Midbrain (tissue), 1 donor: ENCODE measurements at regions not wholly inside any gene's neighbourhood (a gene's known extent, or its start where the extent isn't known, plus 50 kb on each side); places are given as distances from the start of the nearest gene placed in this dataset.

Experiments
- DNase-seq: peaks from one replicate; lab custom pipeline; 2025; lab: John Stamatoyannopoulos, UW

DNA sequence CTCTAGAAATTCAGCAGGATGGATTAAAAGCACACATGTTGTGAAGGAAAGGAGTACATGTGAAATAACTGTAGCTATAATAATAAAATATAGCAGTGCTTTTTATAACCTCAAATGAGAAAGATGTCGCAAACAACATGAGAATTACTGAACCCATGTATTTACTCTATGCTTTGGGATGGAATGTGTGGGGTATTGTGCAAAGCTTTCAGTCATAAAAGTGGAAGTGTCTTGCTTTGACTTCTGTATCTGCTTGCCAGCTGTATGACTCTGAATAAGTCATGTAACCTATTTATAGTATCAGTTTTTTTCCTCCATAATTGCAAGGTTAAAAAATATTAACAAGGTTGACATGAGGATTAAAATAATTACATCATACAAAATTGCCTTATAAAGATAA, 519.3 kb upstream of the CADM2 start:
- DNase-seq, result no peak

DNA sequence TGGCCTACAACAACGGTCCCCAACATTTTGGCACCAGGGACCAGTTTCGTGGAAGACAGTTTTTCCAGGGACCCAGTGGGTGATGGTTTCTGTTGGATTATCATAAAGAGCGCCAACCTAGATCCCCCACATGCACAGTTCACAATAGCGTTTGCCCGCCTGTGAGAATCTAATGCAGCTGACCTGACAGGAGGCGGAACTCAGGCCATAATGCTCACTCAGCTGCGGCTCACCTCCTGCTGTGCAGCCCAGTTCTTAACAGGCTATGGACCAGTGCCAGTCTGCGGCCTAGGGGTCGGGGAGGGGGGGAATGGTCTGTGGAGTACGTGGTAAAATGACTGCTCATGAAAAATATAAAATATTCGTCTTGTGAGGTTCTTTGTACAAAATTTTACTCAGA, 518.5 kb upstream of the CADM2 start:
- no peak for DNase-seq

DNA sequence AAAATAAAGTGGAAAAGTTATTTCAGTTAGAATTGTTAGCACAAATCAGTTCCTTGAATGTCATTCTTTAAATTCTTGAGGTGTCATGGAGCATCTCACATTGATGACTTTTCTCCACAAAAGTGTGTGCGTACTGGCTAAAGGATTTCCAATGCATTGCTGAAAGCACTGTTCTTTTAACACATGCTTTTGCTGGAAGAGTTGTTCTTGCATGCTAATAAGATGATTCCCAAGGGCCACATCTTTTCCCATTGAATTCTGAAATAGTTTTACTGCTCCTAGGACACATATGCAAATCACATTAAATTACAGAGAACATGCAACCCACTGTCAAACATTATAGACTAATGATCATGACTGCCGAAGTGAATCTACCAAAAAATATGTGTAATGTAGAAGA, 516.3 kb upstream of the CADM2 start:
- no peak for DNase-seq

DNA sequence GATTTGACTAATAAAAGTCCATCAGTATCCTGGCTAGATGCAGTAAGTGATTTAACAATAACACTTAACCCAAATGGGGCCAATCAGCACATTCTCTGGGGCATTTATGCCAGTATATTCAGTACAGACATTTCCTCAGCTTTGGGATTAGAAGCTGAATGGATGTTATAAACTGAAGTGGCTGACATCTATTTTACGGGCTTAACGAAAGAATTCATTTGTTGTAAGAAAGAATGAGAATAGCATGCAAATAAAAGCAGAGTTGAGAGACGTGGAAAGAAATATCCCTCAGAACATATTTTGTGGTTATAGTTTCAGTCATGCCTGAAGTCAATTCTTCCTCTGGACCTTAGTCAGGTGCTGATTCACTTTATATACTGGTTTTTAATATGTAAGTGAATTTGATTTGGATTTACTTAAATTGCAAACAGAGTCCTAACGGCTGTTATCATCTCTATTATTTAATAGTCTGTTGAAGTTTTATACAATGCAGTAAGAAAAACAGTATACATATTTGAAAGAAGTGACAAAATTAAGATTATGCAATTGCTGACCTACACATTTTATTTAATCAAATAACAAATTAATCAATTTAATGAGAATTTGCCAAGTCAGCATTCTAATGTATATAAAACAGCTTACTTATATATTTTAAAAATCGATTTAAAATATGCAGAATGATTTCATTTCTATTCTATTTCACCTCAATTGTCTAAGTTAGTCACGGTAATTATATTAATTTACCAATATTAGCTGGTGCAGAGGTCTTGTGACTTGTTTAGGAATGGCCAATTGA, 513.9 kb upstream of the CADM2 start:
- DNase-seq, result no peak

DNA sequence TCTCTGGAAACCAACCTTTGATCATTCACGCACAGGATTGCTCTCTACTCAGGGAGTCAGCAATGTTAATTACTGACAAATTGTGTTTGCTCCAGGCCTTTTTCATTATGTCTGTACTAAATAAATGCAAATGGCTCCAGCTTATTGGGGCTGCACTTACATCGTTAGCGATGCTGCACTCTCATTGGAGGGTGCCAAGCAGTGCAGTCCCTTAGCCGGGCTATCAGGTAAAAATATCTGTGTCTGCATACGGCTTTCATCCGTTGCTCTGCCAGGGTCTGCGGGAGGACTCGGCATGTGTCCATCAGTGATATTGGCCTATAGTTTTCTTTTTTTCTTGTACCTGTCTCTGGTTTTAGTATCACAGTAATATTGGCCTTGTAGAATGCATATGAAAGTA, 471.5 kb upstream of the CADM2 start:
- DNase-seq, result no peak

DNA sequence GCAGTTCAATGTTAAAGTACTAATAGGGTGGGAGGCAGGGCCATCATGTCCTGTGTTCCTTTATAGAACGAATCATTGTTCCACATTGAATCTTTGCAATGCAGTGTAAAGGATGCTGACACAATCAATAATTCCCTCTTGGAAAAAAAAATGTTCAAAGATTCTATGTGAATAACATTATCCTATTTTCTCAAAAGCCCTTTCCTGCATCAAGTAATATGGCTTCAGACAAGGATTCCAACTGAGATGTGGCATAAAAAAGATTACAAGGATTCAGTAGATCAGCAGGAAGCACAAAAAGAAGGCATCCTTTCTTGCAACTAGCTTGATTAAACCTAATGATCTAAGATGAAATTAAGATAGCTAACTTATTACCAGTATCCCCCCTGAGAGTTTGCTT, 454.0 kb upstream of the CADM2 start:
- DNase-seq, result no peak

DNA sequence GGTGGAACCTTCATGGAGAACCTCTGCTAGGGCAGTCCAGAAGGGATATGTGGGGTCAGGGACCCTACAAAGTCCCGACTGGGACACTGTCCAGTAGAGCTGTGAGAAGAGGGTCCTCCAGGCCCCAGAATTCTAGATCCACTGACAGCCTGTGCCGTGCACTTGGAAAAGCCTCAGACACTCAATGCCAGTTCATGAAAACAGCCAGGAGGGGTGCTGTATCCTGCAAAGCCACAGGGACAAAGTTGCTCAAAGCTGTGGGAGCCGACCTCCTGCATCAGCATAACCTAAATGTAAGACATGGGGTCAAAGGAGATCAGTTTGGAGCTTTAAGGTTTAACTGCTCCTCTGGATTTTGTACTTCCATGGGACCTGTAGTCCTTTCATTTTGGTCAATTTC, 448.8 kb upstream of the CADM2 start:
- no peak for DNase-seq

DNA sequence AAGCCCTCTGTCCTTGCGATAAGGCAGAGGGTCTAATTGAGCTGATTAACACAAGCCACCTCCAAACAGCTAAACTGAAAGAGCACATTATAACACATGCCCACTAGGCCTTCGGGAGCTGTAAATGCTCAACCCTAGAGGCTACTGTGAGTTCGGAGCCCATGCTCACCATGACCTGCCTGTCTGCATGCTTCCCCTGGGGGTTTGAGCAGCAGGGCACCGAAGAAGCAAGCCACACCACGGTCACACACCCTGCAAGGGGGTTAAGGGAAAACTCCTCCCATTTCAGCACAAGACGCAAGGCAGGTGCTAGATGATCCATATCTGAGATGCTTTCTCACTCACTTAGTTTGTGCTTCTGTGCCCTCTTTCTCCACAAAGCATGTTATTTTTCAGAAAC, 435.9 kb upstream of the CADM2 start:
- no peak for DNase-seq

DNA sequence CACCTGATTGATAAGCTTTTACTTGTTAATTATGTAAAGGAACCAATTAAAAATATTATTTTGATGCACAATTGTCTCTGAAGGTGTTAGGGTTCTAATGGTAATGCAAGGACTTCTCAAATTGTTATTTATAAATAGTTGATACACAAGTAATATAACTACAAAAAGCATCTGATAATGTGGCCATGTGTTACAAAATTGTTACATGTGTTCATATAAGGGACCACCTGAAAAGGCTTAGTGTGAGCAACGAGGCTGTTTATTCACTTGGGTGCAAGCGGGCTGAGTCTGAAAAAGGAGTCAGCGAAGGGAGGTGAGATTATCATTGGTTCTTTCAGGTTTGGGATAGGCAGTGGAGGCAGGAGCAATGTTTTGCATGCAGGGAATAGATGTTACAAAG, 421.9 kb upstream of the CADM2 start:
- no peak for DNase-seq

DNA sequence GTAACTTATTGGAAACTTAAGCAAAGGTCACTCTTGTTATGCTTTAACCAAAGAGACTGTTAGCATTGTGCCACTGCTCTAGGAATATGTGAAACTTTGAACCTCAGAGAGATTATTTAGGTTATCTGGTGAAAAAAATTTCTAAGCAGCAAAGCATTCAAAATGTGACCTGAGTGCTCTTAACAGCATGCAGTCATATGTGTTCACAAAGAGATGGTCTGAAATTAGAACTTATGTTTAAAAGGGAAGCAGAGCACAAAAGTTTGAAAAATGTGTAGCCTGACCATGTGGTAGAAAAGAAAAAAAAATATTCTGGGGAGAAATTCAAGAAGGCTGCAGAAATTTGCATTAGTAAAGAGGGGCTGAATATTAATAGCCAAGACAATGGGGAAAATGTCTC, 420.2 kb upstream of the CADM2 start:
- DNase-seq, result no peak

DNA sequence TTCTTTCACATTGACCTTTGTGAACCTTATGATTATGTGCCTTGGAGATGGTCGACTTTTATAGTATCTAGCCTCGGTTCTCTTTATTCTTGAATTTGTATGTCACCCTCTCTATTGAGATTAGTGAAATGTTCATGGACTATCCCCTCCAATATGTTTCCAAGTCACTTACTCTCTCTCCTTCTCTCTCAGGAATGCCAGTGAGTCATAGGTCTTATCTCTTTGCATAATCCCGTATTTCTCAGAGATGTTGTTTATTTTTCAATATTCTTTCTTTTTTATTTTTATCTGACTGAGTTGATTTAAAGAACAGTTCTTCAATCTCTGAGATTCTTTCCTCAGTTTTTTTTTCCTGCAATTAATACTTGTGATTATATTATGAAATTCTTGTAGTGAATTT, 411.6 kb upstream of the CADM2 start:
- DNase-seq, result no peak

DNA sequence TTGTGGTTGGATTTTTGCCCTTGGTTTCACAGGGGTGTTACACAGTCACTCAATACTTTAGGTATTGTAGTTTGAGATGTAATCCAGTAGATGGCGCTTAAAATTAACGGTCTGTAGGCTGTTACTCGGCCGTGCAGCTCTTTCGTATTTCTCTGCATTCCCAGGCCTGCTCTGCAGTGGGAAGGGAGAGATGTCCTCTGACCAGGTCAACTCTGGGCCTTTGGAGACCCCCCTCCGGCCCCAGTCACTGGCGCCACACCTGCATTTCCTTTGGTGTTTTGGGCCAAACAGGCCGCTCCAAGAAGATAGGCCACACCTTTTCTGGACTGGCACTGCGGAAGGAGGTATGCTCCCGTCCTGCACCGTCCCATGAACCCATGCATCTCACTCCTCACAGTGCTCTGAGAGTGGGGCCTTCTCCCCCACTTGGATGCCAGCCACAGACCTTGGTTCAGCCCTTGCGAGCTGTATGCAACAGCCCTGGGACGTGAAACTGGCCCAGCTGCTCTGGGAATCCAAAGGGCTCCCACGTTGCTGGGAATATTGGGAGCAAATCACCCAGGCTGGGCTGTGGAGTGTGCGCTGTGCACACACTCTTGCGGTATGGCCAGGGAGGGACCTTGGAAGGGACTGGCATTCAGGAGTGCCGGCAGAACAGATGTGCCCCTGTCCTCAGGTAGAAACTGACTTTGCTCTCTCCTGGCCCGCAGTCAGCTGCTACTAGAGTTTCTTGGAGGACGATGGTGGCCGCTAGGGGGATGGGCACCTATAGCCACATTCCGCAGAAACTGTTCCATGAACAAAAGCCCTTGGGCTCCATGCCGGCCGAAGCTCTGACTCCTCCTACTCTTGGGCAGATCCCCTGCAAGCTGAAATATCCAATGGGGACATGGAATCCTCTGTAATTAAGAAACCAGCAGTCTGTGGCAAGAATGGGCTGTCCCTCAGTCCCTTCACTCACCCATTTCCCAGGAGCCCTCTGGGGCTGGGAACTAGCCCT, 410.5 kb upstream of the CADM2 start:
- DNase-seq, result peak; percentile 65

DNA sequence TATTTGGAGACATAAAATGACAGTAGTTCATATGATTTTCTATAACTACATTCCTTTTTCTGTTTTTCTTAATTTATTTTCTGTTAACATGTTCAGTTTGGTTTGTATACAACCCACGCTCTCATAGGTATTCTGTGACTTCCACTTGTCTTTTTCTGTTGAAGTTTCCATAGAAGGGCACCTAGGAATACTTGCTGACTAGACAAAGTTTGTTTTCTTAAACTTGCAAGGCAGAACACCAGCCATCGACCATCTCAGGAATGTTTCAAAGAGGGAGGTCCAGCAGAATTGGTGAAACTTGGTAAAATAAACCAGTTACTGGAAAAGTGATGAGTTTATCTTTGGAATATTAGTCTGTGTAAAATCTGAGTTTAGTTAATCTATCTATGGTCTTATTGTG, 403.2 kb upstream of the CADM2 start:
- no peak for DNase-seq

DNA sequence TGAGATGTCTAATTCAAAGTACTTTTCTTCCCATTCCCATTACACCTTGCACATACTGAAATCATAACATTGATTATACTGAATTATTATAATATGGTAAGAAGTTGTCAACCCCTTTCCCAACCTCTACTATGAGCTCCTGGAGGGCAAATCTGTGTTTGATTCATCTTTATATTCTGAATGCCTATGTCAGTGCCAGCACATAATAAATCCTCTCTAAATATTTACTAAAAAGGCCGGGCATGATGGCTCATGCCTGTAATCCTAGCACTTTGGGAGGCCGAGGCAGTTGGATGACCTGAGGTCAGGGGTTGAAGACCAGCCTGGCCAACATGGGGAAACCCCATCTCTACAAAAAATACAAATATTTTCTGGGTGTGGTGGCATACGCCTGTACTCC, 392.5 kb upstream of the CADM2 start:
- DNase-seq, result no peak

DNA sequence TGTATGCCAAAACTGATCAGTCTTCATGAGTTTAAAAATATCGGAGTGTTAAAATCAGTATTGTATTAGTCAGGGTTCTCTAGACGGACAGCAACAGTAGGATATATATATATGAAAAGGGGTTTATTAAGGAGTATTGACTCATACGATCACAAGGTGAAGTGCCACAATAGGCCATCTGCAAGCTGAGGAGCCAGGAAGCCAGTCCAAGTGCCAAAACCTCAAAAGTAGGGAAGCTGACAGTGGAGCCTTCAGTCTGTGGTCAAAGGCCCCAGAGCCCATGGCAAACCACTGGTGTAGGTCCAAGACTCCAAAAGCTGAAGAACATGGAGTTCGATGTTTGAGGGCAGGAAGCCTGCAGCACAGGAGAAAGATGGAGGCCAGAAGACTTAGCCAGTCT, 391.0 kb upstream of the CADM2 start:
- no peak for DNase-seq

DNA sequence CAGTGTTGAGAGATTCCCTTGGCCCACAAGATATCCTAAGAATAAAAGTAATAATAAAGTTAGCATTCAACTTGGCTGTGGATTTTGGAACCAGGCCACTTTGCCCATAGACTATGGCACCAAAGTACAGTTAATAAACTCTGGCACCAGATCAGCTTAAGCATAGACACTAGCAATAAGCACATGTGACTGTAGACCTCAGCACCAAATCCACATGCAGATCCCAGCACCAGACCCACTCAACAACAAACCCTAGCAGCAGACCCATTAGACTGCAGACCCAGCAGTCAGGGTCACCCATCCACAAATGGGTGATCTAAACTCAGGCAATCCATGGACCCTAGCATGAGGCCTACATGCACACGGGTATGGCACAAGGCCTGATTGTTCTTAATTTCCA, 384.8 kb upstream of the CADM2 start:
- DNase-seq, result no peak

DNA sequence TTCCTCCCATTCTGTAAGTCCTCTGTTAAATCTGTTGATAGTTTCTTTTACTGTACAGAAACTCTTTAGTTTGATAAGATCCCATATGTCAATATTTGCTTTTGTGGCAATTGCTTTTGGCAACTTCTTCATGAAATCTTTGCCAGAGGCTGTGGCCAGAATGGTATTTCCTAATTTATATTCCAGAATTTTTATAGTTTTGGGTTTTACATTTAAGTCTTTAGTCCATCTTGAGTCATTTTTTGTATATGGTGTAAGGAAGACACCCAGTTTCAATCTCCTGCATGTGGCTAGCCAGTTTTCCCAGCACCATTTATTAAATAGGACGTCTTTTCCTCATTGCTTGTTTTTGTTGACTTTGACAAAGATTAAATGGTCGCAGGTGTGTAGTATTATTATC, 372.4 kb upstream of the CADM2 start:
- no peak for DNase-seq

DNA sequence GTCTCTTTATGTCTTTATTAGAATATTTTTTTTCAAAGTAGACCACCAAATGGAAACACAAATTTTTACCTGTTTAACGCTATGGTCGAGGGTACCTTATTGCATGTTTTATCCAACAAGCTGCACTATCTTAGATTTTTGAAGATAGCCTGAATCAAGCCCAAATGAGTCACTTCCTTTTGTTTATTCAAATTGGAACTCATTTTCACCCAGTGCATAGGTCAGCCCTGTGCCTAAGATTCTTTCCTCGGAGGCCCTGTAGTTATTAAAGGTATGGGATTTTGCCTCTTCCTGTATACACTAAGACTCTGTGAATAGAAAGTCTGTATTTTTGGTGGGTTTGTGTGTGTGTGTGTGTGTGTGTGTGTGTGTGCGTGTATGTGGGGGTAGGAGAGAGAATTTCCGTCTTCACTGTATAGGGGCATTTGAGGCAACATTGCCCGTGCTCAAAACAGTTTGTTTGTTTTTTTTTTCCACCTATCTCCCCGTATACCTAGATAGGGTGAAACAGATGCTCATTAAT, 358.0 kb upstream of the CADM2 start:
- no peak for DNase-seq

DNA sequence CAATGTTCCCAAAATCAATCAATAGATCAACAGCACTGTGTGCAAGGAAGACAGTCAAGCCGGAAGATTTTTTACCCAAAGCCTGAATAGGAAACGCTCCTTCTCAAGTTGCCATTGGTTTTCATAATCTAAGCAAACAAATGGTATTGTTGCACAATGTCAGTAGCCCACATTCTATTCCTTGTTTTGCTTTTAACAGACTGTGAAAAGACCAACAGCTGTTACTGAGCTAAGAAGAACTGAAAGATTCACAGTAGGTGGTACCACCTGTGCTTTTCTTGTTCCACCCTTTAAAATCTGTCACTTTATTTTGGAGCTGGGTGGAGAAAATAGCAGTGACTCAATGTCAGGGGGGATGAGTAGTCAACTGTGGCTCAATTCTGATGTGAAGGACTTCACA, 357.5 kb upstream of the CADM2 start:
- no peak for DNase-seq

DNA sequence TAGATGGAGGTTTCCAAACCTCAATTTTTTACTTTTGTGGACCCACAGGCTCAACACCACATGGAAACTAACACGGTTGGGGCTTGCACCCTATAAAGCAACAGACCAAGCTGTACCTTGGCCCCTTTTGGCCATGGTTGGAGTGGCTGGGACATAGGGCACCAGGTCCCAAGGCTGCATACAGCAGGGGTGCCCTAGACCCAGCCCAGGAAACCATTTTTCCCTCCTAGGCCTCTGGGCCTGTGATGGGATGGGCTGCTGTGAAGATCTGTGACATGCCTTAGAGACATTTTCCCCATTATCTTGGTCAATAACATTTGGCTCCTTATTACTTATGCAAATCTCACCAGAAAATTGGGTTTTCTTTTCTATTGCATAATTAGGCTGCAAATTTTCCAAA, 337.0 kb upstream of the CADM2 start:
- no peak for DNase-seq

DNA sequence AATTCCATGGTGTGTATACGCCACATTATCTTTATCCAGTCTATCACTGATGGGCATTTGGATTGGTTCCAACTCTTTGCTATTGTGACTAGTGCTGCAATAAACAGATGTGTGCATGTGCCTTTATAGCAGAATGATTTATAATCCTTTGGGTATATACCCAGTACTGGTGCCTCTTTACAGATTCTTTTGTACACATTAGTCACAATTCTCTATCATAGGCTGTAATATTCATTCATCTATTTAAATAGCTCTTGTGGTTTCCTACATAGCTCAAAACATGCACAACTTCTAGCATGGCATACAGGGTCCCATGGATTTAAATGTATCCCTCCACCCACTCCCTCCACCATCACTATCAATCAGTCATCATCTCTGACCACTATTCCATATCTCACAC, 324.1 kb upstream of the CADM2 start:
- DNase-seq, result no peak

DNA sequence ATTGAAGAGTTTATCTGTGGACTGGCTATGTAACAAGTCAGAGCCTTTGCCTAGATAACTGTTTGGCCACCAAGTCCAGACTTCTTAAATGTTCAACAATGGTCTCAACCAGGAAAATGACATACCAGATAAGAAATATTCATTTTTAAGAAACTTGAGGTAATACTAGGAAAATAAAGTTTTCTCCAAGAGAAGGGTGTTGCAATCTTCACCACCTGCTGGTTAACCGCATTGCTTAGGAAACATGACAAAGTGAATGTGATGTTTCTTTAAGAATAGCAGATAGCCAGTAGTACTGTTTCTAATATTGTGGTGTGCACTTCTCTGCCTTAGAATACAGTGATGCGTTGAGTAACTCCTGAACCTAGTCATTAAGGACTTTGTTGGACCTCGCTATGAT, 321.5 kb upstream of the CADM2 start:
- DNase-seq, result no peak

DNA sequence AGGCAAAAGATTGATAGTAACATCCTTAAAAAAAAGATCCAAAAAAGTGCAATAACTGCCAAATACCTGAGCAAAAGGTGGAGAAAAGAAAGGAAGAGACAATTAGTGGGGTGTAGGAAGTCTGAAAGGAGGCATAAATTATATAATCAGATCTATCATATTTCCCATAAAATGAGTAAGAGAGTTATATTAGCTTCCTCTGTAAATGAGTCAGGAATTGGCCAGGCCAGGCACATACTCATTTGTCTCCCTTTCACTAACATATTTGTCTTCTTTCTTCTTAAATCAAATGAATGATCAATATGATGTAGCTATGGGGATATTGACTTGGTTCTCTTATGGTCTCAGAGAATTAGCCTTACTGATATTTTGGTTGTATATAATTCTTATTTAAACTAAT, 292.3 kb upstream of the CADM2 start:
- no peak for DNase-seq
